GM12875 (cell line): ENCODE measurements at regions not wholly inside any gene's neighbourhood (a gene's known extent, or its start where the extent isn't known, plus 50 kb on each side); places are given as distances from the start of the nearest gene placed in this dataset.

Experiments
- H3K4me3 ChIP-seq: one replicate; pipeline ENCODE4 v1.5.1; 2011; ENCODE audit warnings: low read depth, low read length, control low read depth
- CTCF ChIP-seq: IDR thresholded peaks from 2 replicates; pipeline ENCODE4 v1.5.1; 2011; ENCODE audit warnings: low read depth, mild to moderate bottlenecking, control low read depth, inconsistent platforms, low read length, moderate library complexity, borderline replicate concordance; ENCODE audit not compliant: insufficient read depth

- no peak overlapping the region for H3K4me3 ChIP-seq
- TF ChIP-seq CTCF = no peak
Observed at GRCh38 chr5:91885291-91886265, 502.5 kb upstream of the ARRDC3 start.

GRCh38 chr5:91884036-91884435, 500.9 kb upstream of the ARRDC3 start:
- no peak for TF ChIP-seq CTCF
- H3K4me3 ChIP-seq = no peak overlapping the region

- no peak for TF ChIP-seq CTCF
- no peak overlapping the region for H3K4me3 ChIP-seq
Observed at GRCh38 chr5:91875196-91875779, 492.2 kb upstream of the ARRDC3 start.

GRCh38 chr5:91867799-91868198, 484.7 kb upstream of the ARRDC3 start:
- TF ChIP-seq CTCF = no peak
- no peak overlapping the region for H3K4me3 ChIP-seq

- H3K4me3 ChIP-seq = no peak overlapping the region
- TF ChIP-seq CTCF = no peak
Observed at GRCh38 chr5:91865915-91866314, 482.8 kb upstream of the ARRDC3 start.

- H3K4me3 ChIP-seq = no peak overlapping the region
- TF ChIP-seq CTCF = no peak
Observed at GRCh38 chr5:91864962-91865361, 481.8 kb upstream of the ARRDC3 start.

GRCh38 chr5:91851670-91852069, 468.6 kb upstream of the ARRDC3 start:
- no peak overlapping the region for H3K4me3 ChIP-seq
- no peak for TF ChIP-seq CTCF
